IMR-90 (cell line): ENCODE measurements at regions not wholly inside any gene's neighbourhood (a gene's known extent, or its start where the extent isn't known, plus 50 kb on each side); places are given as distances from the start of the nearest gene placed in this dataset.
A peak's percentile ranks its signal among the peaks of the same experiment; 100 is the strongest.

Experiments
- ATAC-seq: fragments of 200-7000 bp; cut with Tn5 transposase; 2 replicates; pipeline ENCODE4 v1.9.1; 2020; ENCODE audit warnings: low read depth, mild to moderate bottlenecking, moderate library complexity
- BruUV-seq: library from RNA; stranded (reverse); fragments of 400-500 nt; replicated peaks from 2 replicates; lab custom pipeline; 2021; lab: Mats Ljungman, UMichigan
- CTCF ChIA-PET: fragments of 300-600 bp; formaldehyde crosslinking; extraction: SDS; loops from one replicate; lab custom pipeline; 2021; ENCODE audit warnings: antibody characterized with exemption; lab: Yijun Ruan, JAX
- POLR2A ChIA-PET: fragments of 300-600 bp; sonication (Branson Sonifier 250); formaldehyde crosslinking; loops from one replicate; lab custom pipeline; 2022; ENCODE audit warnings: antibody characterized with exemption; ENCODE audit not compliant: unreplicated experiment; lab: Charles Lee
- DNase-seq: peaks from one replicate; pipeline ENCODE4 v3.0.0; 2013
- H2AFZ ChIP-seq: replicated peaks from 2 replicates; pipeline ENCODE3; 2013; ENCODE audit warnings: low read length, mild to moderate bottlenecking; ENCODE audit not compliant: poor library complexity
- H2AK5ac ChIP-seq: 2 replicates; pipeline ENCODE4 v1.6.1; 2013; ENCODE audit warnings: low read depth, low read length, inconsistent platforms
- H2AK9ac ChIP-seq: replicated peaks from 2 replicates; pipeline ENCODE3; 2013; ENCODE audit warnings: mild to moderate bottlenecking, low read depth, low read length, moderate library complexity; ENCODE audit not compliant: poor library complexity
- H2BK120ac ChIP-seq: 2 replicates; pipeline ENCODE4 v1.6.1; 2013; ENCODE audit warnings: low read depth, low read length, inconsistent platforms
- H2BK15ac ChIP-seq: 3 replicates; pipeline ENCODE4 v1.6.1; 2013; ENCODE audit warnings: low read depth, low read length, inconsistent platforms
- H2BK20ac ChIP-seq: 2 replicates; pipeline ENCODE4 v1.6.1; 2013; ENCODE audit warnings: low read depth, mild to moderate bottlenecking, inconsistent platforms, low read length, moderate library complexity
- H2BK5ac ChIP-seq: 2 replicates; pipeline ENCODE4 v1.6.1; 2013; ENCODE audit warnings: mild to moderate bottlenecking, low read depth, low read length, inconsistent platforms; ENCODE audit not compliant: poor library complexity, severe bottlenecking
- H3K14ac ChIP-seq: replicated peaks from 2 replicates; pipeline ENCODE4 v1.6.1; 2013; ENCODE audit warnings: low read depth, low read length, inconsistent platforms
- H3K18ac ChIP-seq: 2 replicates; pipeline ENCODE4 v1.6.1; 2013; ENCODE audit warnings: low read depth, low read length, control low read depth
- H3K23ac ChIP-seq: 2 replicates; pipeline ENCODE4 v1.6.1; 2013; ENCODE audit warnings: low read depth, low read length, inconsistent platforms
- H3K27ac ChIP-seq: 2 replicates; pipeline ENCODE4 v1.5.1; 2013; ENCODE audit warnings: mild to moderate bottlenecking, control low read depth, low read length; ENCODE audit not compliant: insufficient read depth
- H3K27me3 ChIP-seq: 2 replicates; pipeline ENCODE4 v1.6.1; 2013; ENCODE audit warnings: low read length; ENCODE audit not compliant: control insufficient read depth, insufficient read depth
- H3K36me3 ChIP-seq: 2 replicates; pipeline ENCODE4 v1.6.1; 2013; ENCODE audit warnings: low read length, mixed read lengths; ENCODE audit not compliant: control insufficient read depth, insufficient read depth
- H3K4ac ChIP-seq: 2 replicates; pipeline ENCODE4 v1.6.1; 2013; ENCODE audit warnings: low read depth, low read length, inconsistent platforms
- H3K4me1 ChIP-seq: 2 replicates; pipeline ENCODE4 v1.6.1; 2013; ENCODE audit warnings: low read length, mixed read lengths; ENCODE audit not compliant: control insufficient read depth, insufficient read depth
- H3K4me2 ChIP-seq: 2 replicates; pipeline ENCODE4 v1.6.1; 2013; ENCODE audit warnings: low read depth, mild to moderate bottlenecking, control low read depth, low read length, moderate library complexity
- H3K4me3 ChIP-seq: 2 replicates; pipeline ENCODE4 v1.5.1; 2013; ENCODE audit warnings: low read depth, mild to moderate bottlenecking, control low read depth, low read length, moderate library complexity; ENCODE audit not compliant: insufficient read depth
- H3K56ac ChIP-seq: 2 replicates; pipeline ENCODE4 v1.6.1; 2013; ENCODE audit warnings: low read length, inconsistent platforms; ENCODE audit not compliant: insufficient read depth; ENCODE audit errors: extremely low read depth
- H3K79me1 ChIP-seq, 2 experiments: 2 replicates each; pipeline ENCODE4 v1.6.1; 2013; ENCODE audit warnings: low read length in 2 of 2, inconsistent platforms in 1 of 2, low read depth in 1 of 2
- H3K9ac ChIP-seq: 2 replicates; pipeline ENCODE4 v1.6.1; 2013; ENCODE audit warnings: low read depth, low read length, control low read depth
- H3K9me1 ChIP-seq: 2 replicates; pipeline ENCODE4 v1.6.1; 2013; ENCODE audit warnings: low read length, inconsistent platforms; ENCODE audit not compliant: insufficient read depth
- H3K9me3 ChIP-seq: 2 replicates; pipeline ENCODE4 v1.6.1; 2013; ENCODE audit warnings: low read length; ENCODE audit not compliant: control insufficient read depth, insufficient read depth
- H4K20me1 ChIP-seq: 2 replicates; pipeline ENCODE4 v1.6.1; 2013; ENCODE audit warnings: low read length, inconsistent platforms; ENCODE audit not compliant: insufficient read depth
- H4K5ac ChIP-seq: 2 replicates; pipeline ENCODE4 v1.6.1; 2013; ENCODE audit warnings: mild to moderate bottlenecking, low read depth, low read length, control low read depth
- H4K8ac ChIP-seq, 2 experiments: 2 replicates each; pipeline ENCODE4 v1.6.1; 2013; ENCODE audit warnings: low read depth in 2 of 2, low read length in 2 of 2, control low read depth in 1 of 2, inconsistent platforms in 1 of 2
- H4K91ac ChIP-seq: 2 replicates; pipeline ENCODE4 v1.6.1; 2013; ENCODE audit warnings: low read depth, low read length, inconsistent platforms; ENCODE audit not compliant: insufficient read depth
- MXI1 ChIP-seq: IDR thresholded peaks from 2 replicates; pipeline ENCODE4 v1.6.1; 2012; ENCODE audit warnings: low read depth, mild to moderate bottlenecking, low read length, moderate library complexity, borderline replicate concordance
- NFE2L2 ChIP-seq: fragments of 150-350 bp; IDR thresholded peaks from 2 replicates; pipeline ENCODE4 v1.6.1; 2016; ENCODE audit warnings: low read depth, mild to moderate bottlenecking, low read length
- dilution Hi-C: fragments of 300-500 bp; cut with HindIII; formaldehyde crosslinking; loops from one replicate; pipeline ENCODE4 v1.14.3; 2018; ENCODE audit warnings: low sequenced_read_pairs; ENCODE audit not compliant: unreplicated experiment
- in situ Hi-C: fragments of 300-500 bp; cut with MboI; formaldehyde crosslinking; loops from 3 replicates; pipeline ENCODE4 v1.14.3; 2019; ENCODE audit warnings: low sequenced_read_pairs, inconsistent platforms, mixed read lengths
- intact Hi-C: fragments of 100-400 bp; cut with micrococcal nuclease; formaldehyde crosslinking; loops from 2 replicates; pipeline ENCODE4 v1.10.0; 2022
- TF ChIP-seq, protein P1 (sequence below): conservative IDR thresholded peaks from 2 replicates; pipeline ENCODE4 v1.5.1; 2012; ENCODE audit warnings: mild to moderate bottlenecking, low read depth, low read length, improper control_type of control experiment

DNA sequence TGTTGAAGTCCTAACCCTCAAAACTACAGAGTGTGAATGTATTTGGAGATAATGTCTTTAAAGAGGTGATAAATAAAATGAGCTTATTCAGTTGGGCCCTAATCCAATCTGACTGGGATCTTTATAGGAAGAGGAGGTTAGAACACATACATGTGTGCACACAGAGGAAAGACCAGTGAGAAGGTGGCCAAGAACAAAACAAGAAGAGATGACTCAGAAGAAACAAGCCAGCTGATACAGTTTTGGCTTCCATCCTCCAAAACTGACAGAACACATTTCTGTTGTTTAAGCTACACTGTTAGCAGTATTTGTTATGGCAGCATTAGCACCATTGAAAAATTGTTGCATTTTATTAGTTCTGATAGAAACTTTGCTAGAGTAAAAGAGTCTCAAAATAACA, 609.3 kb upstream of the IMPG1 start:
- in situ Hi-C loops: no loop called here
- Histone ChIP-seq H2BK5ac (no peak overlapping the region), H3K27me3 (no peaks in the 10 kb centered on the region), H3K18ac (no peak overlapping the region), H2AK9ac (no peak overlapping the region), H4K20me1 (no peaks in the 10 kb centered on the region), H3K9ac (no peak overlapping the region), H3K4me1 (no peaks in the 10 kb centered on the region), H2BK120ac (no peak overlapping the region), H3K4ac (no peak overlapping the region), H3K9me1 (no peaks in the 10 kb centered on the region), H3K4me2 (no peak overlapping the region), H2AFZ (no peak overlapping the region), H3K9me3 (no peaks in the 10 kb centered on the region), H2BK15ac (no peak overlapping the region), H3K14ac (no peak overlapping the region), H3K79me1 (no peaks in the 10 kb centered on the region), H2AK5ac (no peak overlapping the region), H4K8ac (no peak overlapping the region), H4K91ac (no peak overlapping the region), H3K36me3 (no peaks in the 10 kb centered on the region), H4K5ac (no peak overlapping the region), H3K4me3 (no peak overlapping the region), H3K56ac (no peak overlapping the region), H3K27ac (no peak overlapping the region), H2BK20ac (no peak overlapping the region), H3K23ac (no peak overlapping the region)
- ATAC-seq (peak; percentile 35; the same call in 1 of the 2 replicates), DNase-seq (no peak)
- dilution Hi-C loops: no loop called here
- ChIA-PET POLR2A (no interaction called here), CTCF (interaction anchor here (0.7 kb wide), 1 partner anchor 20 kb away, joined by 3 read pairs; no protein-coding TSS in a partner anchor)
- intact Hi-C loops: loop anchor here (5.0 kb wide), 1 partner anchor 789 kb away; no protein-coding TSS in a partner anchor
- no TSS peak for BruUV-seq
- no peak for TF ChIP-seq MXI1
- TF ChIP-seq NFE2L2: no peak
- TF ChIP-seq, protein P1, sequence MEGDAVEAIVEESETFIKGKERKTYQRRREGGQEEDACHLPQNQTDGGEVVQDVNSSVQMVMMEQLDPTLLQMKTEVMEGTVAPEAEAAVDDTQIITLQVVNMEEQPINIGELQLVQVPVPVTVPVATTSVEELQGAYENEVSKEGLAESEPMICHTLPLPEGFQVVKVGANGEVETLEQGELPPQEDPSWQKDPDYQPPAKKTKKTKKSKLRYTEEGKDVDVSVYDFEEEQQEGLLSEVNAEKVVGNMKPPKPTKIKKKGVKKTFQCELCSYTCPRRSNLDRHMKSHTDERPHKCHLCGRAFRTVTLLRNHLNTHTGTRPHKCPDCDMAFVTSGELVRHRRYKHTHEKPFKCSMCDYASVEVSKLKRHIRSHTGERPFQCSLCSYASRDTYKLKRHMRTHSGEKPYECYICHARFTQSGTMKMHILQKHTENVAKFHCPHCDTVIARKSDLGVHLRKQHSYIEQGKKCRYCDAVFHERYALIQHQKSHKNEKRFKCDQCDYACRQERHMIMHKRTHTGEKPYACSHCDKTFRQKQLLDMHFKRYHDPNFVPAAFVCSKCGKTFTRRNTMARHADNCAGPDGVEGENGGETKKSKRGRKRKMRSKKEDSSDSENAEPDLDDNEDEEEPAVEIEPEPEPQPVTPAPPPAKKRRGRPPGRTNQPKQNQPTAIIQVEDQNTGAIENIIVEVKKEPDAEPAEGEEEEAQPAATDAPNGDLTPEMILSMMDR: no peak
